ENCODE measurements at regions not wholly inside any gene's neighbourhood (a gene's known extent, or its start where the extent isn't known, plus 50 kb on each side); places are given as distances from the start of the nearest gene placed in this dataset.
"Not testable (repeated sequence)": the region's sequence is repeated elsewhere in the genome, so short reads cannot be mapped to it uniquely, and the experiment has no call there.

- no peak for DNase-seq (ENCODE audit: low spot score)
Observed at GRCh38 chr12:34190054-34190453, 167.8 kb downstream of the ALG10 start.

DNA sequence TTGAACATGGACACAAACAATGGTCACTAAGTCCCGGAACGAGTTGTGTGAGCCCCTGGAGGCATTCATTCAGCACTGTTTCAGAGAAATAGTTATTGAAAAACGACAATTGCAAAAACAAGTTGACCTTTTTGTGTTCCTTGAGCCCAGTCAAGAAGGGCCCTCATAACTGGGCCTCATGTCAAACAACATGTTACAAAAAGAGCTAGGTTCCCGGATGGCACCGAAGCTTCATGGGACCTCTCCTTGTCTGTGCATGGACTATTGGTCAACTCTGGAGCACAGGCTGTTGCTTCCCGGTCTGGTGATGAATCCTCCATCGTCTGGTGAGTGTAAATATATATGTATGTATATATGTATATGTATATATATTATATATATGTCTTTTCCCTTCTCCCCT, 176.6 kb downstream of the ALG10 start:
- no peak for DNase-seq (ENCODE audit: low spot score)

- DNase-seq (ENCODE audit: low spot score): no peak
Observed at GRCh38 chr12:34203866-34204620, 181.7 kb downstream of the ALG10 start.

DNA sequence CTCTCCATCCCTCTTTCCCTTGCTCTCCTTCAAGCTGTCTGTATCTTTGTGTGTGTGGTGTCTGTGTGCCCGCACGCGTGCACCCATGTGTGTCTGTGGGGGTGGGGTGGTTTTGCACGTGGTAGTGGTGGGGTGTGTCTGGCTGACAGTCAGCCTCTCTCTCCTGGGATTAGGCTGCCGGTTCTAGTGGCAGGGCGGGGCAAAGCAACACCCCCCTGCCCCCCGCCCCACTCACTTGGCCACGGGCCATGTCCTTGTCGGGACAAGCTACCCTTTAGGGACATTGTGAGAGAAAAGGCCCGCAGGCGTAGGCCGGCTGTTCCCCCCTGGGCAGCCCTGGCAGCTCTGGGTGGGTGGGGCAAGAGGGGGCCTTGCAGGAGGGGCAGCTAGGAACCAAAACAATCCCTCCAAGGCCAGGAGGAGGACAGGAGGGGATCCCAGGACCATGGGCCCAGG, 182.6 kb downstream of the ALG10 start:
- DNase-seq (ENCODE audit: low spot score): no peak

DNA sequence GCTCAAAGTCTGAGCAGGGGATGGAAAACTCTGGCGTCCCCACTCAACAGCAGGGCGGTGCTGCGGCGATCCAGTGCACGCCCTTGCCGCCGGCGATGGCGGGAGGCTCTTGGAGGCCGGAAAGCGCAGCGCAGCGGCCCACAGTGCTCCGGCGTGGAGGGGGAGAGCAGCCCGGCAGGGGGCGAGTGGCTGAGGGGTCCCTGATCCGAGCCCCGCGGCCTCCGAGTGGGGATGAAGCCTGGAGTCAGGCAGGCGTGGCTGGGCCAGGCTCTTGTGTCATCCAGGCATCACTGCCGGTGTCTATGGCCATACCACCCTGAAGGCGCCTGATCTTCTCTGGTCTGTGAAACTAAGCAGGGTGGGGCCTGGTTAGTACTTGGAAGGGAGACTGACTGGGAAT, 183.1 kb downstream of the ALG10 start:
- DNase-seq (ENCODE audit: low spot score): no peak

DNA sequence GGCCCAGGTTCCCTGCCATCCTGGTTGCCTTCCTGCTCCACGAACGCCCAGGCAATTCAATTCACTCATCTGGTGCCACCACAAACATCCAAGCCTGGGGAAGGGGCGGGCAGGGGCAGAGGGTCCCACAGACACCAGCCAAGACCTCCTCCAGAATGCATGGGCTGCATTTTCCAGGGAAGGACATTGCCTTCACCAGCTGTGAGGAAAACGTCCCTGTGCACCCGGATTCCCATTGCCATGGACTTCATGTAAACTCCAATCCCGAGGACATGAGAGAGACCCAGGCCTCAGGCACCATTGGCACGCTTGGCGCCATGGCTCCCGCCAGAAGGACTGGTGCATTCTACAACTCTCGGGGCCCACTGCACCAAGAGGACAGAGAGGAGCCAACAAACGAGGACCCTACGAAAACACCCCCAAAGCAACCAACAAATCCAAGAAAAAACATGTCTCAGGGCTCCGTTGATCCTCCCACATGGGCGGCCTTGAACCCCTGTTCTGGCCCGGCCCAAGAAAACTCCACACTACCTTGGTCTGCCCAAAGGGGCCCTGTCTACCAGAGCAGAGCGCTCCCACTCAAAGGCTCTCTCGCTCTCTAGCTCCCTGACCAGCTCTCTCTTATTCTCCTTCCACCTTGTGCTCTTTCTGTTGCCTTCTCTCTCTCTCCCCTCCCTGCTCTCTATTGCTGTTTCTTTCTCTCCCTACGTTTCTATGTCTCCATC, 183.9 kb downstream of the ALG10 start:
- no peak for DNase-seq (ENCODE audit: low spot score)

- DNase-seq (ENCODE audit: low spot score): no peak
Observed at GRCh38 chr12:34207858-34208257, 185.6 kb downstream of the ALG10 start.

DNA sequence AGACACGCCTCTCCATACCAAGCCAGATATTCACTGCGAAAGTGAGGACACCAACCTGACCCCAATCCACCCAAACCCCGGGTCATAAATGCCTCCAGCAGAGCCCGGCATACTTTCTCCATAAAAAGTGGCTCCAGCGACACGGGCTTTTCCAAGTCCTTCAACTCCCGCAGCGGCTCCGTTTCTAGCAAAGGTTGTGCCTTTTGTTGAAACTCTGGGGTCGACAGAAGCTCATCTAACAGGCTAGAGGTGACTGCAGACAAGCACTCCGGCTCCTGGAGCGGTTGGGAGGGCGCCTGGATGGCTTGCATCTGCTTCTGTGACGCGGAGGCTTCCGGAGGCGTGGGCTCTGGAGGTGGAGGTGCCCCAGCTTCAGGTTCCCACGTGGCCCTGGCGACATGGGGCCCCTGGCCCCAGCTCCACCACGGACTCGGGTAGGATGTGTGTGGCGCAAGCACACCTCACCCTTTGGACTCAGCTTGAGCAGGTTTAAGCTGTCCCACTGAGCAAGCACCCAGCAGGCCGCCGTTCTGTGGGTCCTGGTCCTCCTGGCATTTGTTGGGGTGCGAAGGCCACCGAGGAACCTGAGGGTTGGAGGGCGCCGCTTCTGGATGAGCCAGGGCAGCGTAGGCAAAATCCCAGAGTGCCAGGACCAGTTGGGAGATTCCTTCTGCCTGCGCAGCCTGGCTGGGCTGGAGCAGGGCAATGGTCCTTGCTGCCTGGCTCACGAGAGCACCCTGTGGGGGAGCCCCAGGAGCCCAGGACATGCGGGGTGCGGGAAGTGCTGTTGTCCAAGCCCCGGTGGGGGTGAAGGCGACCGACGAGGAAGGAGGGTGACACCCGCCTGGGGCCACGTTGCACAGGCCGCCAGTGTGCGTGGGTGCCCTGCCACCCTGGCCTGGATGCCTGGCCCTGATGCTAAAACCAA, 186.3 kb downstream of the ALG10 start:
- no peak for DNase-seq (ENCODE audit: low spot score)

GRCh38 chr12:34209259-34209835, 187.1 kb downstream of the ALG10 start:
- DNase-seq (ENCODE audit: low spot score): no peak

DNA sequence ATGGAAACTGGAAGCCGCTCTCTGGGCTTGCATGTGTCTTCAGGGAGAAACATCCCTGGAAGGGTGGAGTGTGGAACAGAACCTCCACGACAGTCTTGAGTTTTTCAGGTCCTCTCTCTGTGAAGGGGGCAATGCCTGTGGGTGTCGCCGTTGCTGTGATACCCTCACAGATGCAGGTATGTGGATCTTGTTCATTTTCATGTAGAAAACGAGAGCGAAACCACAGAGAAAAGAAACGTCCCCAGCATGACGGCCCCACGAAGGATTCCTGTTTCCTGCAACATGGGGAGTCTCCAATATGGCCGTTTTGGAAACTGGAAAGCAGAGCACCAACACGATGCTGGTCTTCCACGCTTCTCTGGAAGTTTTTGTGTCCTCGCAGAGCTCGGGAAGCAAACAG, 187.9 kb downstream of the ALG10 start:
- no peak for DNase-seq (ENCODE audit: low spot score)

DNA sequence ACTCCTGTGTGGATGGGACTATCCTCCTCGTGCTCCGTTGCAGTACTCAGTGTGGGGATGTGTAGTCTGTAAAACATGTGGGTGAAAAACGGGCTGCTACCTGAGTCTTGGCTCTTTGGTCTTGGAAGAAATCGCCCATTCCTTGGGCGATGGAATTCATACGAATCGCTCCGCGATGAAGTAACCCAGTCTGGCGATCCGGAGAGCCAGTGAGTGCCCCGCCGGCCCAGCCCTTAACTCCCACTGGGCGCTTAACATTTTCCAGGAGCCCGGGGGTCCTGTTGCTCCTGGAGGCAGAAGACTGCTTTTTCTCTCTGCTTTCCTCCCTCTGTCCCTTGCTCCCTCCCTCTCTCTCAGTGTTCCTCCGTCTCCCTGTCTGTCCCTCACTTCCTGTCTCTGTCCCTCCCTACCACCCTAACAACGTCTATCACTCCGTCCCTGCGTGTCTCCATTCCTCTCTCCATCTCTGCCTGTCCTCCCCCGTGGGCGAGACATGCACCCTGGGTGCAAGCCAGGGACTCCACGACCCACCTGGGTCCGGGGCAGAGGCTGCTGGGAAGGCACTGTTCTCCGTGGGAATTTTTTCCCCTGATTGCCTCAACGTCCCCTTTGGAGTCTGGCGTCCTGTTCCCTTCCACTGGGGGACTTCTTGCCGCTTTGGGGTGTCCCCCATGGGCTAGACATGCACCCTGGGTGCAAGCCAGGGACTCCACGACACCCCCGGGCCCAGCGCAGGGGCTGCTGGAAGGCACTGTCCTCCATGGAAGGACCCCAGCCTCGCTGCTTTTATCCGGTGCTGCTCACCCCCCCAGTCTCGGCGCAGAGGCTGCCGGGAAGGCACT, 188.6 kb downstream of the ALG10 start:
- DNase-seq (ENCODE audit: low spot score): no peak

DNA sequence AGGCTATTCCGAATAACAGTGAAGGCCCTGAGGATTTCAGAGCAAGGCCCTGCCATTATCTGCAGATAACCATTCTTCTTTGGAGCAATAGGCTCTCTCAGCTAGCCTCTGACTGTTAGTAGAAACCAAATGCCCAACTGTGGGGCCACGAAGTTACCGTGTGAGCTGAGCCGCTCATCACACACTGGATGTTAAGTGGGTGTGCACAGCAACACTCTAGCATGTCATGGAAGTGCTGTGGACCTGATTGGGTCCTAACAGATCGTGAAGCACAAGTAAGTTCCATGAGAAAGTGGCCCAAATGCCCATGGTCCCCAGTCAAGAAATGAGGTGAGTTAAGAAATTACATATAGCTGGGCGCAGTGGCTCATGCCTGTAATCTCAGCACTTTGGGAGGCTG, 190.4 kb downstream of the ALG10 start:
- no peak for DNase-seq (ENCODE audit: low spot score)

- DNase-seq (ENCODE audit: low spot score): no peak
Observed at GRCh38 chr12:34214011-34214410, 191.7 kb downstream of the ALG10 start.

GRCh38 chr12:34215213-34215892, 193.1 kb downstream of the ALG10 start:
- no peak for DNase-seq (ENCODE audit: low spot score)

DNA sequence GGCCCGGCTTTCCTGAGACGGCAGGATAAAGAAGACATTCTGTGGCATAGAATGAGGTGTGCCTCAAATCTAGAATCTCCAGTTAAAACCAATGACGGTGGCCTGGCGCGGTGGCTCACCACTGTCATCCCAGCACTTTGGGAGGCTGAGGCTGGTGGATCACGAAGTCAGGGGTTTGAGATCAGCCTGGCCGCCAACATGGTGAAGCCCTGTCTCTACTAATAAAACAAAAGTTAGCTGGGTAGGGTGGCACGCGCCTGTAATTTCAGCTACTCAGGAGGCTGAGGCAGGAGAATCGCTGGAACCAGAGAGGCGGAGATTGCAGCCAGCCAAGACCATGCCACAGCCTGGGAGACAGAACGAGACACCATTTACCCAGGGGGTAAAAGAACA, 193.6 kb downstream of the ALG10 start:
- no peak for DNase-seq (ENCODE audit: low spot score)

- DNase-seq (ENCODE audit: low spot score): no peak
Observed at GRCh38 chr12:34217660-34218059, 195.4 kb downstream of the ALG10 start.

GRCh38 chr12:34218193-34219045, 196.1 kb downstream of the ALG10 start:
- DNase-seq (ENCODE audit: low spot score): peak; percentile 55

GRCh38 chr12:34219046-34219770, 196.9 kb downstream of the ALG10 start:
- DNase-seq (ENCODE audit: low spot score): no peak

- DNase-seq (ENCODE audit: low spot score): not testable (repeated sequence)
Observed at GRCh38 chr12:34220079-34220478, 197.8 kb downstream of the ALG10 start.
